Parathyroid adenoma (tissue), 2 donors: ENCODE measurements at regions not wholly inside any gene's neighbourhood (a gene's known extent, or its start where the extent isn't known, plus 50 kb on each side); places are given as distances from the start of the nearest gene placed in this dataset.
"Not testable (repeated sequence)": the region's sequence is repeated elsewhere in the genome, so short reads cannot be mapped to it uniquely, and the experiment has no call there.

Experiments
- H2AFZ ChIP-seq: fragments of 300-600 bp; sonication (generic); one replicate; pipeline ENCODE4 v1.7.0; 2017; ENCODE audit warnings: antibody characterized with exemption, mild to moderate bottlenecking
- H3K27ac ChIP-seq: fragments of 300-600 bp; sonication (generic); one replicate; pipeline ENCODE4 v1.7.0; 2017
- H3K27me3 ChIP-seq: fragments of 300-600 bp; sonication (generic); one replicate; pipeline ENCODE4 v1.7.0; 2017; ENCODE audit warnings: low read length; ENCODE audit not compliant: control insufficient read depth, insufficient read depth
- H3K36me3 ChIP-seq: fragments of 300-600 bp; sonication (generic); one replicate; pipeline ENCODE4 v1.7.0; 2017; ENCODE audit warnings: low read length; ENCODE audit not compliant: control insufficient read depth, insufficient read depth
- H3K4me1 ChIP-seq: fragments of 300-600 bp; sonication (generic); one replicate; pipeline ENCODE4 v1.7.0; 2017; ENCODE audit warnings: control low read depth
- H3K4me2 ChIP-seq: fragments of 300-600 bp; sonication (generic); one replicate; pipeline ENCODE4 v1.7.0; 2017; ENCODE audit warnings: low read length
- H3K4me3 ChIP-seq: fragments of 300-600 bp; sonication (generic); one replicate; pipeline ENCODE4 v1.7.0; 2017; ENCODE audit warnings: low read depth, low read length
- H3K79me2 ChIP-seq: fragments of 300-600 bp; sonication (generic); one replicate; pipeline ENCODE4 v1.7.0; 2017; ENCODE audit warnings: control low read depth
- H3K9ac ChIP-seq: fragments of 300-600 bp; sonication (generic); one replicate; pipeline ENCODE4 v1.7.0; 2017; ENCODE audit warnings: mild to moderate bottlenecking
- H3K9me3 ChIP-seq: fragments of 300-600 bp; sonication (generic); one replicate; pipeline ENCODE4 v1.7.0; 2017; ENCODE audit warnings: low read length; ENCODE audit not compliant: control insufficient read depth
- TF ChIP-seq, protein P1 (sequence below): fragments of 300-600 bp; sonication (generic); IDR thresholded peaks from one replicate; pipeline ENCODE4 v1.7.0; 2017; ENCODE audit warnings: antibody characterized with exemption, mild to moderate bottlenecking
- donor health status: primary hyperparathyroidism.

GRCh38 chr5:92064993-92065392 is 681.9 kb upstream of the ARRDC3 start:
- Histone ChIP-seq H3K4me3 (no peak overlapping the region), H3K36me3 (no peaks in the 10 kb centered on the region), H3K27me3 (no peaks in the 10 kb centered on the region), H3K4me2 (no peak overlapping the region), H2AFZ (no peak overlapping the region), H3K27ac (no peak overlapping the region), H3K4me1 (no peaks in the 10 kb centered on the region), H3K9ac (no peak overlapping the region), H3K9me3 (no peaks in the 10 kb centered on the region), H3K79me2 (no peaks in the 10 kb centered on the region)
- TF ChIP-seq, protein P1, sequence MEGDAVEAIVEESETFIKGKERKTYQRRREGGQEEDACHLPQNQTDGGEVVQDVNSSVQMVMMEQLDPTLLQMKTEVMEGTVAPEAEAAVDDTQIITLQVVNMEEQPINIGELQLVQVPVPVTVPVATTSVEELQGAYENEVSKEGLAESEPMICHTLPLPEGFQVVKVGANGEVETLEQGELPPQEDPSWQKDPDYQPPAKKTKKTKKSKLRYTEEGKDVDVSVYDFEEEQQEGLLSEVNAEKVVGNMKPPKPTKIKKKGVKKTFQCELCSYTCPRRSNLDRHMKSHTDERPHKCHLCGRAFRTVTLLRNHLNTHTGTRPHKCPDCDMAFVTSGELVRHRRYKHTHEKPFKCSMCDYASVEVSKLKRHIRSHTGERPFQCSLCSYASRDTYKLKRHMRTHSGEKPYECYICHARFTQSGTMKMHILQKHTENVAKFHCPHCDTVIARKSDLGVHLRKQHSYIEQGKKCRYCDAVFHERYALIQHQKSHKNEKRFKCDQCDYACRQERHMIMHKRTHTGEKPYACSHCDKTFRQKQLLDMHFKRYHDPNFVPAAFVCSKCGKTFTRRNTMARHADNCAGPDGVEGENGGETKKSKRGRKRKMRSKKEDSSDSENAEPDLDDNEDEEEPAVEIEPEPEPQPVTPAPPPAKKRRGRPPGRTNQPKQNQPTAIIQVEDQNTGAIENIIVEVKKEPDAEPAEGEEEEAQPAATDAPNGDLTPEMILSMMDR, result no peak

DNA sequence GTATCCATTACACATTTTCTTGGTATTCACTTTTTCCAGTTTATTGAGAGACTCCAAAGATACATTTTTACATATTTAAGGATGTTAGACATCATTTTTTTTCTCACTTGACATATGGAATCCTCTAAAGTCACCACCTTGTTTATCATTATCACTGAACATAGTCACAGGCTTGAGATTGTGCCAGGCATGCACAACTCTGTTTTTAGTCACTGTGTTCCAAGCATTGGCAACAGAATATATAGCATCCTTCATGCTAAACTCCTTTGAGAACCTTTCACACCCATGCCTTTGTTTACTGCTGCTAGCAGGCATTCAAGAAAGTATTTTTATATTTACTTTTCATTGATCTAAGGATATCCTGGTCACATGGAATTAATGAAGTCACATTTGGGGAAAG is 668.6 kb upstream of the ARRDC3 start:
- no peaks in the 10 kb centered on the region for H3K27me3 ChIP-seq
- H3K9ac ChIP-seq, result no peak overlapping the region
- H3K4me3 ChIP-seq, result no peak overlapping the region
- H3K9me3 ChIP-seq, result no peaks in the 10 kb centered on the region
- H2AFZ ChIP-seq, result no peak overlapping the region
- H3K4me2 ChIP-seq, result no peak overlapping the region
- no peaks in the 10 kb centered on the region for H3K79me2 ChIP-seq
- no peaks in the 10 kb centered on the region for H3K4me1 ChIP-seq
- TF ChIP-seq, protein P1, result no peak
- no peaks in the 10 kb centered on the region for H3K36me3 ChIP-seq
- no peak overlapping the region for H3K27ac ChIP-seq

DNA sequence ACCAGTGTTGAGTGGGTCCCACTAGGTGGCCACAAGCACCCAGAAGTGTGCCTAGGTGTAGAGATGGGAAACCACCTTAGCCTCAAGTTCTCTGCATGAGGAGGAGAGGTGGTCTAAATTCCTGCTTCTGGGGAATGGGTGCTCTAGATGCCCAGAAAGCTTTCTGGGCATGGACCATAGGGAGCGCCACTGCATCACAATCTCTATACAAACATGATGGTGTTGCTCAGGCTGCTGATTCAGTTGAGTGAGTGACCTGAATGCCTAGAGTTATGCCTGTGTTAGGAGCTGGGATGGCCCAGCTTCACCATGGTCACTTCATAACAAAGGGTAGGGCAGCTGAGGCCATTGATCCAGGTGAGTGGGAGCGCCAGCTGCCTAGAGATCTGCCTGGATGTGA is 667.9 kb upstream of the ARRDC3 start:
- Histone ChIP-seq H3K27me3 (no peaks in the 10 kb centered on the region), H3K4me3 (no peak overlapping the region), H3K79me2 (no peaks in the 10 kb centered on the region), H3K9me3 (no peaks in the 10 kb centered on the region), H3K4me2 (no peak overlapping the region), H3K36me3 (no peaks in the 10 kb centered on the region), H3K9ac (no peak overlapping the region), H2AFZ (no peak overlapping the region), H3K27ac (no peak overlapping the region), H3K4me1 (no peaks in the 10 kb centered on the region)
- TF ChIP-seq, protein P1, result no peak

- Histone ChIP-seq H3K27ac (no peak overlapping the region), H3K4me3 (no peak overlapping the region), H3K9me3 (no peaks in the 10 kb centered on the region), H3K36me3 (no peaks in the 10 kb centered on the region), H3K79me2 (no peaks in the 10 kb centered on the region), H3K4me2 (no peak overlapping the region), H2AFZ (no peak overlapping the region), H3K27me3 (no peaks in the 10 kb centered on the region), H3K4me1 (no peaks in the 10 kb centered on the region), H3K9ac (no peak overlapping the region)
- TF ChIP-seq, protein P1, result no peak
Measured at GRCh38 chr5:92041911-92042660, 659.0 kb upstream of the ARRDC3 start.

- no peaks in the 10 kb centered on the region for H3K36me3 ChIP-seq
- no peaks in the 10 kb centered on the region for H3K79me2 ChIP-seq
- H2AFZ ChIP-seq, result no peak overlapping the region
- H3K4me1 ChIP-seq, result no peaks in the 10 kb centered on the region
- no peak overlapping the region for H3K27ac ChIP-seq
- no peak overlapping the region for H3K9ac ChIP-seq
- TF ChIP-seq, protein P1, result no peak
- H3K27me3 ChIP-seq, result no peaks in the 10 kb centered on the region
- no peak overlapping the region for H3K4me3 ChIP-seq
- no peak overlapping the region for H3K4me2 ChIP-seq
- H3K9me3 ChIP-seq, result no peaks in the 10 kb centered on the region
Measured at GRCh38 chr5:92041206-92041605, 658.1 kb upstream of the ARRDC3 start.

GRCh38 chr5:92029792-92030191 is 646.7 kb upstream of the ARRDC3 start:
- H3K79me2 ChIP-seq, result not testable (repeated sequence)

More at GRCh38 chr5:92029792-92030191, 646.7 kb upstream of the ARRDC3 start:
- H3K9me3 ChIP-seq, H3K9ac ChIP-seq, H3K4me2 ChIP-seq, H3K4me1 ChIP-seq, H2AFZ ChIP-seq, H3K4me3 ChIP-seq, H3K36me3 ChIP-seq, H3K27me3 ChIP-seq, H3K27ac ChIP-seq: not testable (repeated sequence)
